HEK293 (cell line): ENCODE measurements at regions not wholly inside any gene's neighbourhood (a gene's known extent, or its start where the extent isn't known, plus 50 kb on each side); places are given as distances from the start of the nearest gene placed in this dataset.
A peak's percentile ranks its signal among the peaks of the same experiment; 100 is the strongest.

ENCODE experiments used
- CTCF ChIP-seq: fragments of 450-650 bp; formaldehyde crosslinking; IDR thresholded peaks from 2 replicates; pipeline ENCODE4 v1.5.1; 2016; ENCODE audit warnings: missing biosample characterization, missing genetic modification characterization
- KLF17 ChIP-seq: fragments of 450-650 bp; formaldehyde crosslinking; IDR thresholded peaks from 2 replicates; pipeline ENCODE4 v1.5.1; 2016; ENCODE audit warnings: missing biosample characterization, missing genetic modification characterization
- SETDB1 ChIP-seq: IDR thresholded peaks from one replicate; pipeline ENCODE4 v1.6.1; 2017; ENCODE audit warnings: mild to moderate bottlenecking, low read length, moderate library complexity, mixed read lengths; ENCODE audit not compliant: insufficient read length
- YY1 ChIP-seq: fragments of 450-650 bp; formaldehyde crosslinking; IDR thresholded peaks from 2 replicates; pipeline ENCODE4 v1.5.1; 2018; ENCODE audit warnings: missing biosample characterization, missing genetic modification characterization
- ZBTB44 ChIP-seq: fragments of 450-650 bp; IDR thresholded peaks from 2 replicates; pipeline ENCODE4 v1.5.1; 2018; ENCODE audit warnings: missing biosample characterization, mild to moderate bottlenecking, missing genetic modification characterization
- ZNF394 ChIP-seq: fragments of 450-650 bp; formaldehyde crosslinking; IDR thresholded peaks from 2 replicates; pipeline ENCODE4 v1.5.1; 2016; ENCODE audit warnings: missing biosample characterization, missing genetic modification characterization, mild to moderate bottlenecking, moderate library complexity, borderline replicate concordance
- TF ChIP-seq, protein P1 (sequence below): fragments of 450-650 bp; formaldehyde crosslinking; IDR thresholded peaks from 2 replicates; pipeline ENCODE4 v1.5.1; 2017; ENCODE audit warnings: missing biosample characterization, missing genetic modification characterization
- TF ChIP-seq, protein P2 (sequence below): fragments of 450-650 bp; formaldehyde crosslinking; IDR thresholded peaks from 2 replicates; pipeline ENCODE4 v1.5.1; 2017; ENCODE audit warnings: missing biosample characterization, mild to moderate bottlenecking, missing genetic modification characterization, moderate library complexity
- TF ChIP-seq, protein P3 (sequence below): fragments of 450-650 bp; formaldehyde crosslinking; IDR thresholded peaks from 2 replicates; pipeline ENCODE4 v1.5.1; 2016; ENCODE audit warnings: missing biosample characterization, missing genetic modification characterization, borderline replicate concordance

DNA sequence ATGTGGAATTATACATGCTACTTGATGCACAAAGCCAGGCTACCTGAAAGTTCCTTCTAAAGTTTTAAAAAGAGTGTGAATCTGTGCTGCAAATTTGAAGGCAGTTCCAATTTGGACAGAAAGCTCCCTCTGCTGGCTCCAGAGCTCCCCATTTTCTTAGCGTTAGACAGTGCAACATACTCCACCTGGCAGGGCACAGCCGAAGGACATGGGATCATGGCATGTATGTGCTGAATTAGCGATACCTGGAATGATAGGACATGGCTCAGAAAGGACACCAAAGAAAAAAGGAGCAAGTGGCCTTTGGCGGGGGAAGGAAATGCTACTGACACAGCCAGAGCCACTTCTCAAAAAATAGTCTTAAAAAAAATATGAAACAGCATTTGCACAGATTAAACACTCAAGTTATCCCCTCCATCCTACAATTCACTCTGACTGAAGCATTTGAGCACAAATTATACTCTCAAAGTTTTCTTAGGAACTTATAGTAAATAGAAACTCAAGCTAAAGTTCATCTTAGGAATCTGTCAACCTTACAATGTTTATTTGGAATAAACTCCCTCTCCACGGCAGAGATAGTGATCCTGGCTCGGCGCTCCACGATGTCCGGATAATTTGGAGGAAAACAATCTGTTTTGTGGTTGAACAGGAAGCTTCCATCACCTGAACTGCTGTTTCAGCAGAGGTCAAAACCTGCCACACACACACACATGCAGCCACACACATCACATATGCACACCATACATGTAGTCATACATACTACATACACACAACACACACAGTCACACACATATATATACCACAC lies 80.0 kb downstream of the C7orf25 start:
- TF ChIP-seq YY1 (no peak), SETDB1 (no peak), CTCF (peak; percentile 58), KLF17 (tag by site-specific recombination) (no peak), ZBTB44 (tag by site-specific recombination) (no peak), ZNF394 (tag by site-specific recombination) (no peak)
- TF ChIP-seq, protein P1, sequence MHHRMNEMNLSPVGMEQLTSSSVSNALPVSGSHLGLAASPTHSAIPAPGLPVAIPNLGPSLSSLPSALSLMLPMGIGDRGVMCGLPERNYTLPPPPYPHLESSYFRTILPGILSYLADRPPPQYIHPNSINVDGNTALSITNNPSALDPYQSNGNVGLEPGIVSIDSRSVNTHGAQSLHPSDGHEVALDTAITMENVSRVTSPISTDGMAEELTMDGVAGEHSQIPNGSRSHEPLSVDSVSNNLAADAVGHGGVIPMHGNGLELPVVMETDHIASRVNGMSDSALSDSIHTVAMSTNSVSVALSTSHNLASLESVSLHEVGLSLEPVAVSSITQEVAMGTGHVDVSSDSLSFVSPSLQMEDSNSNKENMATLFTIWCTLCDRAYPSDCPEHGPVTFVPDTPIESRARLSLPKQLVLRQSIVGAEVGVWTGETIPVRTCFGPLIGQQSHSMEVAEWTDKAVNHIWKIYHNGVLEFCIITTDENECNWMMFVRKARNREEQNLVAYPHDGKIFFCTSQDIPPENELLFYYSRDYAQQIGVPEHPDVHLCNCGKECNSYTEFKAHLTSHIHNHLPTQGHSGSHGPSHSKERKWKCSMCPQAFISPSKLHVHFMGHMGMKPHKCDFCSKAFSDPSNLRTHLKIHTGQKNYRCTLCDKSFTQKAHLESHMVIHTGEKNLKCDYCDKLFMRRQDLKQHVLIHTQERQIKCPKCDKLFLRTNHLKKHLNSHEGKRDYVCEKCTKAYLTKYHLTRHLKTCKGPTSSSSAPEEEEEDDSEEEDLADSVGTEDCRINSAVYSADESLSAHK (tag by site-specific recombination): no peak
- TF ChIP-seq, protein P2, sequence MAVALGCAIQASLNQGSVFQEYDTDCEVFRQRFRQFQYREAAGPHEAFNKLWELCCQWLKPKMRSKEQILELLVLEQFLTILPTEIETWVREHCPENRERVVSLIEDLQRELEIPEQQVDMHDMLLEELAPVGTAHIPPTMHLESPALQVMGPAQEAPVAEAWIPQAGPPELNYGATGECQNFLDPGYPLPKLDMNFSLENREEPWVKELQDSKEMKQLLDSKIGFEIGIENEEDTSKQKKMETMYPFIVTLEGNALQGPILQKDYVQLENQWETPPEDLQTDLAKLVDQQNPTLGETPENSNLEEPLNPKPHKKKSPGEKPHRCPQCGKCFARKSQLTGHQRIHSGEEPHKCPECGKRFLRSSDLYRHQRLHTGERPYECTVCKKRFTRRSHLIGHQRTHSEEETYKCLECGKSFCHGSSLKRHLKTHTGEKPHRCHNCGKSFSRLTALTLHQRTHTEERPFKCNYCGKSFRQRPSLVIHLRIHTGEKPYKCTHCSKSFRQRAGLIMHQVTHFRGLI: no peak
- TF ChIP-seq, protein P3, sequence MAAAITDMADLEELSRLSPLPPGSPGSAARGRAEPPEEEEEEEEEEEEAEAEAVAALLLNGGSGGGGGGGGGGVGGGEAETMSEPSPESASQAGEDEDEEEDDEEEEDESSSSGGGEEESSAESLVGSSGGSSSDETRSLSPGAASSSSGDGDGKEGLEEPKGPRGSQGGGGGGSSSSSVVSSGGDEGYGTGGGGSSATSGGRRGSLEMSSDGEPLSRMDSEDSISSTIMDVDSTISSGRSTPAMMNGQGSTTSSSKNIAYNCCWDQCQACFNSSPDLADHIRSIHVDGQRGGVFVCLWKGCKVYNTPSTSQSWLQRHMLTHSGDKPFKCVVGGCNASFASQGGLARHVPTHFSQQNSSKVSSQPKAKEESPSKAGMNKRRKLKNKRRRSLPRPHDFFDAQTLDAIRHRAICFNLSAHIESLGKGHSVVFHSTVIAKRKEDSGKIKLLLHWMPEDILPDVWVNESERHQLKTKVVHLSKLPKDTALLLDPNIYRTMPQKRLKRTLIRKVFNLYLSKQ (tag by site-specific recombination): no peak
